ENCODE measurements at regions not wholly inside any gene's neighbourhood (a gene's known extent, or its start where the extent isn't known, plus 50 kb on each side); places are given as distances from the start of the nearest gene placed in this dataset.

- Histone ChIP-seq H2AFZ (ENCODE audit: low read length) (no peak overlapping the region), H3K27me3 (replicated peaks; ENCODE audit: insufficient read depth, low read length) (no peaks in the 10 kb centered on the region), H3K9me3 (replicated peaks; ENCODE audit: insufficient read depth, low read length) (no peaks in the 10 kb centered on the region), H3K9ac (ENCODE audit: low read length) (no peak overlapping the region), H4K20me1 (ENCODE audit: insufficient read depth, low read length) (no peaks in the 10 kb centered on the region), H3K4me1 (ENCODE audit: low read length) (peaks cover 7% of the 10 kb centered on the region; the same call in 1 of the 2 replicates), H3K4me2 (ENCODE audit: low read depth, low read length) (no peak overlapping the region), H3K4me3 (ENCODE audit: low read length) (no peak overlapping the region), H3K79me2 (ENCODE audit: low read length) (no peaks in the 10 kb centered on the region), H3F3A (ENCODE audit: insufficient read depth, low read length) (no peaks in the 10 kb centered on the region), H3K27ac (ENCODE audit: low read length) (no peak overlapping the region), H3K36me3 (replicated peaks; ENCODE audit: insufficient read depth, low read length) (no peaks in the 10 kb centered on the region), H3K9me2 (replicated peaks; ENCODE audit: insufficient read depth, low read length) (no peaks in the 10 kb centered on the region)
- no peak for DNase-seq
- no peak for TF ChIP-seq EZH2phosphoT487 (IDR thresholded peaks at IDR 0.05; ENCODE audit: low read length)
- no peak for TF ChIP-seq EZH2 (optimal IDR thresholded peaks at IDR 0.05; ENCODE audit: low read depth, low read length)
- TF ChIP-seq, protein P1, sequence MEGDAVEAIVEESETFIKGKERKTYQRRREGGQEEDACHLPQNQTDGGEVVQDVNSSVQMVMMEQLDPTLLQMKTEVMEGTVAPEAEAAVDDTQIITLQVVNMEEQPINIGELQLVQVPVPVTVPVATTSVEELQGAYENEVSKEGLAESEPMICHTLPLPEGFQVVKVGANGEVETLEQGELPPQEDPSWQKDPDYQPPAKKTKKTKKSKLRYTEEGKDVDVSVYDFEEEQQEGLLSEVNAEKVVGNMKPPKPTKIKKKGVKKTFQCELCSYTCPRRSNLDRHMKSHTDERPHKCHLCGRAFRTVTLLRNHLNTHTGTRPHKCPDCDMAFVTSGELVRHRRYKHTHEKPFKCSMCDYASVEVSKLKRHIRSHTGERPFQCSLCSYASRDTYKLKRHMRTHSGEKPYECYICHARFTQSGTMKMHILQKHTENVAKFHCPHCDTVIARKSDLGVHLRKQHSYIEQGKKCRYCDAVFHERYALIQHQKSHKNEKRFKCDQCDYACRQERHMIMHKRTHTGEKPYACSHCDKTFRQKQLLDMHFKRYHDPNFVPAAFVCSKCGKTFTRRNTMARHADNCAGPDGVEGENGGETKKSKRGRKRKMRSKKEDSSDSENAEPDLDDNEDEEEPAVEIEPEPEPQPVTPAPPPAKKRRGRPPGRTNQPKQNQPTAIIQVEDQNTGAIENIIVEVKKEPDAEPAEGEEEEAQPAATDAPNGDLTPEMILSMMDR (IDR thresholded peaks at IDR 0.05; ENCODE audit: low read length): no peak
These were observed 83.5 kb upstream of the P3H2 start for GRCh38 chr3:190204200-190204599.

DNA sequence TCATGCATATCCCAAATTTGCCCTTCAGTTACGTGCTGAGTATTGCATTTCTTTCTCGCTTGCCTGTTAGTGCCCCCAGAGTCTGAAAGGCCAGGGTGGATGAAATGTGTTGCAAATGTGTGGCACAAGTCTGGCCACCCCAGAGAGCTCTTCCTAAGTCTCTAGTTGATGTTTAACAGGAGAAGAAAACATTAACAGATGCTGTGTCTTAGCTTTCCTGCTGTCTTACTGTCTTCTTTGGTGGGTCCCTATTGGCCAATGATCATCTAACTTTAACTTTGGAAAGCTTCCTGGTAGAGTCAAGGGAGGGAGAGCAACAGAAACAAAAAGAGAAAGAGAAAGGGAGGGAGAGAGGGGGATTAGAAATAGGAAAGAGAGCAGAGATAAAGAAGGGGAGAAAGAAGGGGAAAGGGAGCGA is 76.7 kb upstream of the P3H2 start:
- Histone ChIP-seq H3K27me3 (replicated peaks; ENCODE audit: insufficient read depth, low read length) (no peaks in the 10 kb centered on the region), H3K4me1 (ENCODE audit: low read length) (0 out of 2 replicates have a peak, but pooled peaks cover 2% of the 10 kb centered on the region), H3K27ac (ENCODE audit: low read length) (no peak overlapping the region), H4K20me1 (ENCODE audit: insufficient read depth, low read length) (no peaks in the 10 kb centered on the region), H3K9me3 (replicated peaks; ENCODE audit: insufficient read depth, low read length) (no peaks in the 10 kb centered on the region), H3K9ac (ENCODE audit: low read length) (no peak overlapping the region), H3K36me3 (replicated peaks; ENCODE audit: insufficient read depth, low read length) (no peaks in the 10 kb centered on the region), H3K4me3 (ENCODE audit: low read length) (no peak overlapping the region), H3K79me2 (ENCODE audit: low read length) (no peaks in the 10 kb centered on the region), H2AFZ (ENCODE audit: low read length) (no peak overlapping the region), H3K4me2 (ENCODE audit: low read depth, low read length) (no peak overlapping the region), H3F3A (ENCODE audit: insufficient read depth, low read length) (no peaks in the 10 kb centered on the region), H3K9me2 (replicated peaks; ENCODE audit: insufficient read depth, low read length) (no peaks in the 10 kb centered on the region)
- no peak for TF ChIP-seq EZH2 (optimal IDR thresholded peaks at IDR 0.05; ENCODE audit: low read depth, low read length)
- TF ChIP-seq, protein P1 (IDR thresholded peaks at IDR 0.05; ENCODE audit: low read length): no peak
- TF ChIP-seq EZH2phosphoT487 (IDR thresholded peaks at IDR 0.05; ENCODE audit: low read length): no peak
- DNase-seq: no peak

GRCh38 chr3:190194506-190194905 is 73.8 kb upstream of the P3H2 start:
- Histone ChIP-seq H3K4me2 (ENCODE audit: low read depth, low read length) (no peak overlapping the region), H3K9me2 (replicated peaks; ENCODE audit: insufficient read depth, low read length) (no peaks in the 10 kb centered on the region), H3K4me3 (ENCODE audit: low read length) (no peak overlapping the region), H3K27me3 (replicated peaks; ENCODE audit: insufficient read depth, low read length) (no peaks in the 10 kb centered on the region), H3K4me1 (ENCODE audit: low read length) (no peaks in the 10 kb centered on the region), H4K20me1 (ENCODE audit: insufficient read depth, low read length) (no peaks in the 10 kb centered on the region), H3K36me3 (replicated peaks; ENCODE audit: insufficient read depth, low read length) (no peaks in the 10 kb centered on the region), H3F3A (ENCODE audit: insufficient read depth, low read length) (no peaks in the 10 kb centered on the region), H3K9ac (ENCODE audit: low read length) (no peak overlapping the region), H3K79me2 (ENCODE audit: low read length) (no peaks in the 10 kb centered on the region), H3K27ac (ENCODE audit: low read length) (no peak overlapping the region), H2AFZ (ENCODE audit: low read length) (no peak overlapping the region), H3K9me3 (replicated peaks; ENCODE audit: insufficient read depth, low read length) (no peaks in the 10 kb centered on the region)
- DNase-seq: no peak
- TF ChIP-seq EZH2 (optimal IDR thresholded peaks at IDR 0.05; ENCODE audit: low read depth, low read length): no peak
- TF ChIP-seq, protein P1 (IDR thresholded peaks at IDR 0.05; ENCODE audit: low read length): no peak
- no peak for TF ChIP-seq EZH2phosphoT487 (IDR thresholded peaks at IDR 0.05; ENCODE audit: low read length)
